Stimulated activated CD4-positive, alpha-beta T cell treated with anti-CD3 and anti-CD28 coated beads, TNF-alpha, amount 100 ng/mL, for 4 hours (primary cell): ENCODE measurements at regions not wholly inside any gene's neighbourhood (a gene's known extent, or its start where the extent isn't known, plus 50 kb on each side); places are given as distances from the start of the nearest gene placed in this dataset.
"Not testable (repeated sequence)": the region's sequence is repeated elsewhere in the genome, so short reads cannot be mapped to it uniquely, and the experiment has no call there.

Experiments used
- DNase-seq, 3 experiments: peaks; one replicate each; pipeline ENCODE4 v3.0.0-alpha.2; 2020; ENCODE audit warnings: low read depth in 3 of 3

- no peak for DNase-seq
These were observed 636.3 kb downstream of the UTRN start for GRCh38 chr6:144921206-144921975.

GRCh38 chr6:144922120-144922722 is 637.1 kb downstream of the UTRN start:
- no peak for DNase-seq

GRCh38 chr6:144922771-144923490 is 637.8 kb downstream of the UTRN start:
- DNase-seq: not testable (repeated sequence)

- DNase-seq: not testable (repeated sequence)
These were observed 638.3 kb downstream of the UTRN start for GRCh38 chr6:144923491-144923787.

- no peak for DNase-seq
These were observed 643.7 kb downstream of the UTRN start for GRCh38 chr6:144928847-144929246.

- no peak for DNase-seq
These were observed 644.1 kb downstream of the UTRN start for GRCh38 chr6:144929262-144929661.

GRCh38 chr6:144931172-144932035 is 646.3 kb downstream of the UTRN start:
- DNase-seq: no peak

GRCh38 chr6:144932621-144933020 is 647.5 kb downstream of the UTRN start:
- DNase-seq: no peak

- DNase-seq: no peak
These were observed 650.0 kb downstream of the UTRN start for GRCh38 chr6:144935181-144935580.

- DNase-seq: no peak
These were observed 650.5 kb downstream of the UTRN start for GRCh38 chr6:144935661-144936060.

- DNase-seq: no peak
These were observed 651.6 kb downstream of the UTRN start for GRCh38 chr6:144936764-144937163.

GRCh38 chr6:144939921-144940320 is 654.8 kb downstream of the UTRN start:
- no peak for DNase-seq

GRCh38 chr6:144944106-144944505 is 659.0 kb downstream of the UTRN start:
- DNase-seq: no peak

GRCh38 chr6:144947398-144947976 is 662.4 kb downstream of the UTRN start:
- DNase-seq: no peak

- DNase-seq: no peak
These were observed 666.7 kb downstream of the UTRN start for GRCh38 chr6:144951730-144952437.

- no peak for DNase-seq
These were observed 667.5 kb downstream of the UTRN start for GRCh38 chr6:144952456-144953240.

GRCh38 chr6:144953552-144954240 is 668.6 kb downstream of the UTRN start:
- DNase-seq: no peak

GRCh38 chr6:144954241-144954556 is 669.1 kb downstream of the UTRN start:
- DNase-seq: no peak

- no peak for DNase-seq
These were observed 670.3 kb downstream of the UTRN start for GRCh38 chr6:144955392-144955791.

- DNase-seq: no peak
These were observed 670.7 kb downstream of the UTRN start for GRCh38 chr6:144955859-144956258.
